ENCODE measurements at regions not wholly inside any gene's neighbourhood (a gene's known extent, or its start where the extent isn't known, plus 50 kb on each side); places are given as distances from the start of the nearest gene placed in this dataset.

DNA sequence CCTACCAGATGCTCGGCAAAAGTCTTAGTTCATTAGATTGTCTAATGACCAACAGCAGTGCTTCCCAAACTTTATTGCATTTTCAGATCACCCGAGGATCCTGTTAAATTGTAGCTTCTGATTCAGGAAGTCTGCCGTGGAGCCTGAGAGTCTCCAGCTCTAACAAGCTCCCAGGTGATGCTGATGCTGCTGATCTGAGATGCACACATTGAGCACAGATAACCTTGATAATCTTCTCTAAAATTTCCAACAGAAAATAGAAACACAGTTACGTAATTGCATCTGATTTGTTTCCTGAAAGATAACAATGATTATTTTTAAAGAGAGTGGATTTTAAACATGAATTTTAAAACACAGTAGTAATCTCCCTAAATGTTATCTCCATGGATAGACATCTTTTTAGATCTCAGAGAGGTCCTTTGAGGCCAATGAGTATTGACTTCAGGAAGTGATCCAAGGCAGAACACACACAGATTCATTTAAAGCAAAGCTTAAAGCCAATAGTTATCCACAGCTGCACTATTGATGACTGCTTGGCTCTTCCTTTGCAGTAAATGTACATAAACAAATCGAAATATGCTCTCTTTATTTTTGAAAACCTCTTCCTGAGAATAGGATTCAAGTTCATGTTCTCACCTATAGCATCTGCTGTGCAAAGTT lies 122.8 kb upstream of the TNPO1 start:
- no peak for DNase-seq (ENCODE audit: low read depth in 1 of 2, low spot score in 2 of 2)
- H3K9ac ChIP-seq (replicated peaks in 1 of 4; ENCODE audit: extremely low read depth in 1 of 4, low read depth in 3 of 4, low read length in 3 of 4), result no peak overlapping the region
- FAIRE-seq, result no peak
- H2BK12ac ChIP-seq (ENCODE audit: low read depth, low read length), result no peak overlapping the region
- H2BK15ac ChIP-seq (ENCODE audit: low read length), result no peak overlapping the region
- H3K4me2 ChIP-seq (ENCODE audit: insufficient read depth in 1 of 2, low read depth in 2 of 2, low read length in 2 of 2), result no peak overlapping the region
- H3K4me1 ChIP-seq (replicated peaks in 1 of 4; ENCODE audit: control insufficient read depth in 3 of 4, insufficient read depth in 4 of 4, low read length in 3 of 4), result no peaks in the 10 kb centered on the region
- H3K27ac ChIP-seq (ENCODE audit: low read depth, low read length), result no peak overlapping the region
- H4K8ac ChIP-seq (ENCODE audit: extremely low read depth, insufficient read depth, low read length), result no peak overlapping the region
- H2AK5ac ChIP-seq (ENCODE audit: low read depth, low read length), result no peak overlapping the region
- no peaks in the 10 kb centered on the region for H3K9me3 ChIP-seq (ENCODE audit: insufficient read depth in 2 of 2, low read depth in 1 of 2, low read length in 1 of 2)
- H3K4me3 ChIP-seq (ENCODE audit: extremely low read depth in 1 of 4, insufficient read depth in 2 of 4, low read depth in 3 of 4, low read length in 4 of 4), result no peak overlapping the region
- no peak overlapping the region for H3K23ac ChIP-seq (ENCODE audit: insufficient read length)
- no peaks in the 10 kb centered on the region for H3K79me1 ChIP-seq (ENCODE audit: low read depth, low read length)
- 88% methylated on average over 5 of the region's 5 CpGs; no CpG with 5 or more reads in 1 of the 2 experiments for WGBS, 2 experiments (ENCODE audit: extremely low coverage in 1 of 2, insufficient coverage in 1 of 2, insufficient read length in 1 of 2, insufficient replicate concordance in 2 of 2, low coverage in 1 of 2, low lambda C conversion rate in 2 of 2, missing lambda C conversion rate in 1 of 2)
- H2AFZ ChIP-seq (ENCODE audit: low read length), result no peak overlapping the region
- no peak overlapping the region for H3K18ac ChIP-seq (ENCODE audit: extremely low read depth, low read length)
- no peak overlapping the region for H2BK20ac ChIP-seq (ENCODE audit: low read length)
- CTCF ChIA-PET (ENCODE audit: partially characterized antibody), result interaction anchor here (0.9 to 1.0 kb wide), 2 partner anchors 104 to 193 kb away, joined by 3 read pairs; no protein-coding TSS in a partner anchor
- no peaks in the 10 kb centered on the region for H4K20me1 ChIP-seq (replicated peaks in 1 of 2; ENCODE audit: control insufficient read depth in 1 of 2, insufficient read depth in 2 of 2, low read length in 2 of 2)
- H3K56ac ChIP-seq (replicated peaks; ENCODE audit: insufficient read length, low read depth, low read length), result no peak overlapping the region
- H4K91ac ChIP-seq (replicated peaks; ENCODE audit: insufficient read length, low read length), result no peak overlapping the region
- H3K27me3 ChIP-seq (replicated peaks in 1 of 4; ENCODE audit: control insufficient read depth in 3 of 4, extremely low read depth in 1 of 4, insufficient read depth in 3 of 4, low read length in 3 of 4), result no peaks in the 10 kb centered on the region
- H4K5ac ChIP-seq (ENCODE audit: insufficient read length, low read depth, low read length), result no peak overlapping the region
- H3K79me2 ChIP-seq (ENCODE audit: control insufficient read depth in 1 of 2, insufficient read depth in 2 of 2, low read length in 2 of 2), result no peaks in the 10 kb centered on the region
- H3K14ac ChIP-seq (ENCODE audit: insufficient read length), result no peak overlapping the region
- no peaks in the 10 kb centered on the region for H3K36me3 ChIP-seq (ENCODE audit: control insufficient read depth in 2 of 4, insufficient read depth in 4 of 4, low read length in 3 of 4)
- H3K23me2 ChIP-seq (ENCODE audit: low read depth, low read length), result no peaks in the 10 kb centered on the region
- no peak overlapping the region for H2BK120ac ChIP-seq (replicated peaks; ENCODE audit: low read depth, low read length)
- no peak overlapping the region for H3K4ac ChIP-seq (replicated peaks; ENCODE audit: insufficient read length, low read depth, low read length)
- POLR2A ChIA-PET (ENCODE audit: partially characterized antibody), result no interaction called here
- H2BK5ac ChIP-seq (ENCODE audit: low read depth, low read length), result no peak overlapping the region
- TF ChIP-seq PHF8 (conservative IDR thresholded peaks at IDR 0.05; ENCODE audit: low read depth, low read length), result no peak
- TF ChIP-seq, protein P1, sequence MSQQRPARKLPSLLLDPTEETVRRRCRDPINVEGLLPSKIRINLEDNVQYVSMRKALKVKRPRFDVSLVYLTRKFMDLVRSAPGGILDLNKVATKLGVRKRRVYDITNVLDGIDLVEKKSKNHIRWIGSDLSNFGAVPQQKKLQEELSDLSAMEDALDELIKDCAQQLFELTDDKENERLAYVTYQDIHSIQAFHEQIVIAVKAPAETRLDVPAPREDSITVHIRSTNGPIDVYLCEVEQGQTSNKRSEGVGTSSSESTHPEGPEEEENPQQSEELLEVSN (IDR thresholded peaks at IDR 0.05), result no peak
- TF ChIP-seq SIRT6 (IDR thresholded peaks at IDR 0.05; ENCODE audit: low read length), result no peak
- TF ChIP-seq, protein P2, sequence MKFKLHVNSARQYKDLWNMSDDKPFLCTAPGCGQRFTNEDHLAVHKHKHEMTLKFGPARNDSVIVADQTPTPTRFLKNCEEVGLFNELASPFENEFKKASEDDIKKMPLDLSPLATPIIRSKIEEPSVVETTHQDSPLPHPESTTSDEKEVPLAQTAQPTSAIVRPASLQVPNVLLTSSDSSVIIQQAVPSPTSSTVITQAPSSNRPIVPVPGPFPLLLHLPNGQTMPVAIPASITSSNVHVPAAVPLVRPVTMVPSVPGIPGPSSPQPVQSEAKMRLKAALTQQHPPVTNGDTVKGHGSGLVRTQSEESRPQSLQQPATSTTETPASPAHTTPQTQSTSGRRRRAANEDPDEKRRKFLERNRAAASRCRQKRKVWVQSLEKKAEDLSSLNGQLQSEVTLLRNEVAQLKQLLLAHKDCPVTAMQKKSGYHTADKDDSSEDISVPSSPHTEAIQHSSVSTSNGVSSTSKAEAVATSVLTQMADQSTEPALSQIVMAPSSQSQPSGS (IDR thresholded peaks at IDR 0.05; ENCODE audit: low read length), result no peak
- TF ChIP-seq CBX8 (IDR thresholded peaks at IDR 0.05; ENCODE audit: borderline replicate concordance, low read depth, low read length), result no peak
- no peak for TF ChIP-seq SP2 (IDR thresholded peaks at IDR 0.05; ENCODE audit: low read length)
- TF ChIP-seq TBP (IDR thresholded peaks at IDR 0.05; ENCODE audit: low read depth, low read length), result no peak
- TF ChIP-seq TAF1 (IDR thresholded peaks at IDR 0.05; ENCODE audit: low read depth, low read length), result no peak
- no peak for TF ChIP-seq CTBP2 (IDR thresholded peaks at IDR 0.05; ENCODE audit: borderline replicate concordance, insufficient read depth, insufficient read length, low read length)

Measured in H1 (cell line).